ENCODE measurements at regions not wholly inside any gene's neighbourhood (a gene's known extent, or its start where the extent isn't known, plus 50 kb on each side); places are given as distances from the start of the nearest gene placed in this dataset.

DNA sequence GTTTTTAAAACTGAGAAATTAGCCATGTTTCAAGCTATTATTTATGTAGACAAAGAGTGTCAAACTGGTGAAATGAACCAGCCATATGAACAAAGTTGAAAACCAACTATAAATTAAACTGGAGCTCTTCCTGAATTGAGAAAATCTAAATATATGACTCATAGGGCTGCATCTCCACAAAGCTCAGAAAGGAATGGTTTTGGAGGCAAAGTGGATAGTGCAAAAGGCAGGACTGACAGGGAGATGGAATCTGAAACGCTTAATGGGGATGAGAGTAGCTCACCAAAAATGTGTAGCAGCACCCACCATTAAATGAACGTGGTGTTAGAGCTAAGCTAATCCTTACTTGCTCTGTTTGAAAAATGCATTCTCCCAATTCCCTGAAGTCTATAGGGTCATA, 1066.0 kb downstream of the AGBL1 start:
- H3K4me3 ChIP-seq, result no peak overlapping the region
- ATAC-seq (no peak), DNase-seq (no peak)
- no peaks in the 10 kb centered on the region for H3K9me3 ChIP-seq
- H3K27ac ChIP-seq, result no peak overlapping the region
- no peaks in the 10 kb centered on the region for H3K4me1 ChIP-seq
- no peaks in the 10 kb centered on the region for H3K36me3 ChIP-seq
- intact Hi-C loops (cut with DNase I; ENCODE audit: low total_unique reads) (no loop called here), in situ Hi-C loops (cut with MboI; ENCODE audit: low sequenced_read_pairs in 4 of 4) (no loop called here)
- TF ChIP-seq, protein P1, sequence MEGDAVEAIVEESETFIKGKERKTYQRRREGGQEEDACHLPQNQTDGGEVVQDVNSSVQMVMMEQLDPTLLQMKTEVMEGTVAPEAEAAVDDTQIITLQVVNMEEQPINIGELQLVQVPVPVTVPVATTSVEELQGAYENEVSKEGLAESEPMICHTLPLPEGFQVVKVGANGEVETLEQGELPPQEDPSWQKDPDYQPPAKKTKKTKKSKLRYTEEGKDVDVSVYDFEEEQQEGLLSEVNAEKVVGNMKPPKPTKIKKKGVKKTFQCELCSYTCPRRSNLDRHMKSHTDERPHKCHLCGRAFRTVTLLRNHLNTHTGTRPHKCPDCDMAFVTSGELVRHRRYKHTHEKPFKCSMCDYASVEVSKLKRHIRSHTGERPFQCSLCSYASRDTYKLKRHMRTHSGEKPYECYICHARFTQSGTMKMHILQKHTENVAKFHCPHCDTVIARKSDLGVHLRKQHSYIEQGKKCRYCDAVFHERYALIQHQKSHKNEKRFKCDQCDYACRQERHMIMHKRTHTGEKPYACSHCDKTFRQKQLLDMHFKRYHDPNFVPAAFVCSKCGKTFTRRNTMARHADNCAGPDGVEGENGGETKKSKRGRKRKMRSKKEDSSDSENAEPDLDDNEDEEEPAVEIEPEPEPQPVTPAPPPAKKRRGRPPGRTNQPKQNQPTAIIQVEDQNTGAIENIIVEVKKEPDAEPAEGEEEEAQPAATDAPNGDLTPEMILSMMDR (IDR thresholded peaks at IDR 0.05 in 4 of 5, conservative IDR thresholded peaks at IDR 0.05 in 1 of 5), result no peak
- no peak for TF ChIP-seq POLR2A (IDR thresholded peaks at IDR 0.05)
- H3K27me3 ChIP-seq, result no peaks in the 10 kb centered on the region

DNA sequence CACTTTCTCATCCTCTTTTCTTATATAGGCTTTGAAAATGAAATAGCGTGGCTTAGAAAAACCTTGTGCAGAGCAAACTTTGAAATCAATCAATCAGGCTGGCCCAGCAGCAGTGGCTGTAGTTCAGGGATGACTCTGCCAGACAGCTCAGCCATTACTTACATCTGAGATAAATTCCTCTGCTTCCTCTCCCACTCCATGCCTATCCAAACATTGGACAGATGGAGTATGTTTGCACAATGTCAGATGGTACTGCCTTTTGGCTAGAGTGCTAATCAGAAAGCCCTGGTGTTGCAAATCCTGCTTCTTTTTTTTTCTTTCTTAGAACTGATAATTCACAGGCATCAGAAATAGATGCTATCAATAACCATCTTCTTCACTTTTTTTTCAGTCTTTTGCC, 1065.1 kb downstream of the AGBL1 start:
- ATAC-seq (no peak), DNase-seq (no peak)
- no peak overlapping the region for H3K4me3 ChIP-seq
- in situ Hi-C loops (cut with MboI; ENCODE audit: low sequenced_read_pairs in 4 of 4), result no loop called here
- H3K9me3 ChIP-seq, result no peaks in the 10 kb centered on the region
- H3K27ac ChIP-seq, result no peak overlapping the region
- no peaks in the 10 kb centered on the region for H3K27me3 ChIP-seq
- H3K4me1 ChIP-seq, result no peaks in the 10 kb centered on the region
- intact Hi-C loops (cut with DNase I; ENCODE audit: low total_unique reads), result no loop called here
- no peaks in the 10 kb centered on the region for H3K36me3 ChIP-seq
- TF ChIP-seq, protein P1 (IDR thresholded peaks at IDR 0.05 in 4 of 5, conservative IDR thresholded peaks at IDR 0.05 in 1 of 5), result no peak
- no peak for TF ChIP-seq POLR2A (IDR thresholded peaks at IDR 0.05)

DNA sequence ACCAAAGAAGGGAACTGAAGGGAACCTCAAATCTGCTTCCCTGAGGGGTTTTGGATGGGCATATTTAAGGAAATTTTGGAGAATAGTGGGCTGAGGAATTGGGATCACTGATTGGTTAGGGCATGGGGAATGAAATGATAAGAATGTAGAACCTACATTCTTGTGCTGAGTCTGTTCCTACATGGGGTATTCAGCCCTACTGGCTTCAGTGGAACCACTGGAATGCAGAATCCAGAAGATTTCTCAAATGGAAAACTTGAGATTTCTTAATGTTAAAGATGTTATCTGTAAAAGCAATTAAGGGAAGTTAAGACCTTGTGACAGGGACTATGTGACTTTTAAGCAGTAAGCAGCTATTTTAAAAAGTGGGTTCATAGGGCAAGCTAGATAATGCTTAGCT, 1062.4 kb downstream of the AGBL1 start:
- Histone ChIP-seq H3K4me1 (no peaks in the 10 kb centered on the region), H3K27ac (no peak overlapping the region), H3K36me3 (no peaks in the 10 kb centered on the region), H3K4me3 (no peak overlapping the region), H3K27me3 (no peaks in the 10 kb centered on the region), H3K9me3 (no peaks in the 10 kb centered on the region)
- no peak for TF ChIP-seq POLR2A (IDR thresholded peaks at IDR 0.05)
- TF ChIP-seq, protein P1 (IDR thresholded peaks at IDR 0.05 in 4 of 5, conservative IDR thresholded peaks at IDR 0.05 in 1 of 5), result no peak
- in situ Hi-C loops (cut with MboI; ENCODE audit: low sequenced_read_pairs in 4 of 4) (no loop called here), intact Hi-C loops (cut with DNase I; ENCODE audit: low total_unique reads) (no loop called here)
- ATAC-seq (no peak), DNase-seq (no peak)

DNA sequence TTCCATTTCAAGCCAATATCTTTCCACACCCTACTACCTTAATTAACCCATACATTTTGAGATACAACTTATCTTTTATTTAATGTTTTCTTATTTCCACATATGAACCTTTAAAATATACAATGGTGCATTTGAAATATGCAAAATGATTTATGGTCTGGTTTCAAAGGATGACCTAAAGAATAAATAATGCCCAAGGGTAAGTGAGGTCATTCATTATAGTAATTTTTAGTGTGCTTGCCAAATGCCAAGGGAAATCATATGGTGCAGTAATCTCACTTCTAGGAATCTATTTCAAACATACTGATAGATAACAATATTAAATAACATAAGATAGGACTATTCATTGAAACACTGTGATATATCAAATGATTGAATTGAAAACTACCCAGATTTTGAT, 1055.4 kb downstream of the AGBL1 start:
- H3K4me1 ChIP-seq, result no peaks in the 10 kb centered on the region
- no peaks in the 10 kb centered on the region for H3K9me3 ChIP-seq
- intact Hi-C loops (cut with DNase I; ENCODE audit: low total_unique reads), result no loop called here
- no peak for ATAC-seq
- no peak for DNase-seq
- no peaks in the 10 kb centered on the region for H3K27me3 ChIP-seq
- H3K36me3 ChIP-seq, result no peaks in the 10 kb centered on the region
- no peak overlapping the region for H3K4me3 ChIP-seq
- H3K27ac ChIP-seq, result no peak overlapping the region
- in situ Hi-C loops (cut with MboI; ENCODE audit: low sequenced_read_pairs in 4 of 4), result no loop called here
- TF ChIP-seq, protein P1 (IDR thresholded peaks at IDR 0.05 in 4 of 5, conservative IDR thresholded peaks at IDR 0.05 in 1 of 5), result no peak
- no peak for TF ChIP-seq POLR2A (IDR thresholded peaks at IDR 0.05)

DNA sequence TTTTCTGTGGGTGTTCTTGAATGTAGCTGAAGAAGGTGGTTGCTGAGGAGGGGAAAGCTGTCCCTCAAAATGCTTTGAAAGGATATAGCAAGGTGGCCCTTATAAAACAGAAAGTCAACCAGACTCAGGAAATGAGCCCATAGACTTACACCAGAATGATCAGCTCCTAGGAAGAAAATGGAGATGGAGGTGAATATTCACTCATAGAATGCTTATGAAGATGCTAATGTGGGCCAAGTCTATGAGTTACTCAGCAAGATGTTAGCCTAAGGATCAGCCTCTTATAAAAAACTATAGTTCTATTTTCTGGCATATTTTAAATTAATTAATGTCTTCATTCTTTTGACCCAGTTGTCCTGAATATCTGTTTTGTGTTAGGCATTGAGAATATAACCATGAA, 1054.0 kb downstream of the AGBL1 start:
- H3K27ac ChIP-seq, result no peak overlapping the region
- H3K4me1 ChIP-seq, result no peaks in the 10 kb centered on the region
- intact Hi-C loops (cut with DNase I; ENCODE audit: low total_unique reads) (no loop called here), in situ Hi-C loops (cut with MboI; ENCODE audit: low sequenced_read_pairs in 4 of 4) (no loop called here)
- DNase-seq (no peak), ATAC-seq (no peak)
- no peak overlapping the region for H3K4me3 ChIP-seq
- no peaks in the 10 kb centered on the region for H3K27me3 ChIP-seq
- H3K9me3 ChIP-seq, result no peaks in the 10 kb centered on the region
- TF ChIP-seq POLR2A (IDR thresholded peaks at IDR 0.05), result no peak
- TF ChIP-seq, protein P1 (IDR thresholded peaks at IDR 0.05 in 4 of 5, conservative IDR thresholded peaks at IDR 0.05 in 1 of 5), result no peak
- H3K36me3 ChIP-seq, result no peaks in the 10 kb centered on the region
